Stimulated activated CD4-positive, alpha-beta T cell treated with anti-CD3 and anti-CD28 coated beads, Interleukin-1b, Interleukin-23, amount 100 ng/mL, for 48 hours (primary cell): ENCODE measurements at regions not wholly inside any gene's neighbourhood (a gene's known extent, or its start where the extent isn't known, plus 50 kb on each side); places are given as distances from the start of the nearest gene placed in this dataset.

ENCODE experiments used
- DNase-seq: peaks from one replicate; pipeline ENCODE4 v3.0.0-alpha.2; 2020

DNA sequence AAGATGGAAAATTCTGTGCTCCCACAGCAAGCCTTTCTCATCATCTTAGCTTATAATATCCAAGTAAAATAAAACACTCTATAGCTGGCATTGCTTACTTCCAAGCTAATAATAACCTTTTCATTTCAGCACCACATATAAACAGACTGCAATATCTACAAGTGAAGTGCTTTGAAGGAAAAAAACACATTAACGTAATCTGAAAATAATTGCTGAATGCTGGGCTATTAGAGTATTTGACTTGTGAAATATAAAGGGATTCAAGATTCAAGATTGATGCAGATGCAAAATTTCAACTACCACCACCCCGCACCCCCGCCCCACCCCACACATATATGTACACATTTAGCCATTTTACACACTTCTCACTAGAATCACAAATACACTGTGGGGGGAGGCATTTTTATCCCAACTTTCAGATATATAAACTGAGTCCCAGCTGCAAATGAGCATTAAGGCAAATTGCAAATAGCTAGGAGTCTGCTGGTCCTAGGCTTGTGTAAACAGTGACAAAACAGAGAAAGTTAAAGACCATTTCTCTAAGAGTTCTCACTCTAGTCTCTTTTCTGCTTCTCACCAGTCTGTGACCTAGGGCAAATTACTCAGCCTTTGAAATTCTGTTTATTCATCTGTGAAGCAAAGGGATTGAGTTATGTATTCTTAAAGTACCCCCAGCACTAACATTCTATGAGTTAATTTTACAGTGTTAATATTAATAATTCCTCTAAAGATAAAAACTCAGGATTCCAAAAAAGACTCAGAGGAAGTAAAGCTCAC, 489.4 kb downstream of the PRELID2 start:
- DNase-seq = no peak

- no peak for DNase-seq
These were observed 493.3 kb downstream of the PRELID2 start for GRCh38 chr5:145341842-145342241.

- DNase-seq = no peak
These were observed 495.0 kb downstream of the PRELID2 start for GRCh38 chr5:145340099-145340498.

DNA sequence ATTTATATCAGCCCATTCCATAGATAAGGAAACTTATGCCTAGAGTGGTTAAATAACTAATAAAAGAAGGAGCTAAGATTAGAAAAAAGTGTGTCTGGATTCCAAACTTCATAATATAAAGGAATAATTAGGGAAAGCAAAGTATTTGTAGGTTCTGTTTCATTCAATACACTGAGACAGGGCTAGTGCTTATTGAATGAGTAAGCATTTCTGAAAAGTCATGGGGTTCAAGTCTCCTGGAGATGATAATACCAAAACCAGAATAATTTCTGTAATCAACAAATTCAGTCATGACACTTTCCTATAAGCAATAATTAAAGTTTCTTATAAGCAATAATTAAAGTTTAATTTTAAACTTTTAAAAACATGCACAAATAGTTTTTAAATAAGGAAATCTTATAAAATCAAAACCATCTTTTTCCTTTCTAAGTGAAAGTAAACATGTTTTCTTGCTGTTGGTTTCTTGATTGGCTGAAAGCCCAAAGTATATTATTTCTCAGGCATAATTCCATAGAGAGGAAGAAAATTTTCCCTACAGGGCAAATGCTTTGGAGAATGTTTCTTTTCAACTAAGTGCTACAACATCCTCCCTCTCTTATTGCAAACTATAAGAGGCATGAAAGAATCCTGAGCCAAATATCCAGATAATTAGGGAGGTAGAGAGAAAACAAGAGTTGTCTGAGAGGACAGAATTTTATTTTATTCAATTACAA, 510.2 kb downstream of the PRELID2 start:
- no peak for DNase-seq

GRCh38 chr5:145324101-145324500, 511.0 kb downstream of the PRELID2 start:
- no peak for DNase-seq

DNA sequence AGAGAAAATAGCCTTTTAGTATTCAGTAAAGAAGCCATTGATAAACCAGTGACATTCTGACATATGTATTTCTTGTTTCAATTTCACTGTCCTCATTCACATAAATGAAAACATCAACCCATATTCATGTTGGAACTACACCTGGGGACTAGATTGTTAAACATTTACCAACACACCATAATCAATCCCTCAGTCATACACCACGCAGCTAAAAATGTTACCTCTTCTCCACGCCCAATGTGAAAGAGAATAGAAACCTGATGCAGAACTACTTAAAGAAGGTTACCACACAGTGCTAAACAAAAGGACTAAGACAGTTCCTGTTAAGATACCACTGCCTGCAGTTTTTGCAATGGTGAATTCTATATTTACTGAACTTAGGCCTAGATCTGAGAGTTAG, 518.9 kb downstream of the PRELID2 start:
- DNase-seq = no peak

DNA sequence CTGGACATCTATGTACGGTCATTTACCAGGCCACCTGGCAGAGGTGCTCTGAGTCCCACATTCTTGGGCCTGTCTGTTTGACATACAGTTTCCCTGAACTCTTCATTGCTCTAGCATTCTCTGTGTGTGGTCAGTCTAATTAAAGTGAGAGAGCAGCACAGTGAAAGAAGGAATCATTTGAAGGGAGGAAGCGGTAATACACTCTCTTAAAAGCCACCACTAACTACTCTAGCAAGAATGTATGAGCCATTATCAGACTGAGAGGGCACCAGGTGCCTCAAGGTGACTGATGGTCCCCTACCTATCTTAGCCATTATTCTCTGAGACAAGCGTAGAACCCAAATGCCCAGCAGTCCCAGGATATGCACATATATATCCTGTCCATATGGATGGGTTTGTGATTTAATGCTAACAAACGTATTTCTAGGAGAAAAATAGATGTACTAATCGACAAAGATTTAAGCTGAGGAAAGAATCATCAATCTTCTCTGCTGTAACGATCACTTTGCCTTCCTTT, 527.2 kb downstream of the PRELID2 start:
- DNase-seq = no peak

GRCh38 chr5:145295236-145295835, 539.8 kb downstream of the PRELID2 start:
- no peak for DNase-seq

DNA sequence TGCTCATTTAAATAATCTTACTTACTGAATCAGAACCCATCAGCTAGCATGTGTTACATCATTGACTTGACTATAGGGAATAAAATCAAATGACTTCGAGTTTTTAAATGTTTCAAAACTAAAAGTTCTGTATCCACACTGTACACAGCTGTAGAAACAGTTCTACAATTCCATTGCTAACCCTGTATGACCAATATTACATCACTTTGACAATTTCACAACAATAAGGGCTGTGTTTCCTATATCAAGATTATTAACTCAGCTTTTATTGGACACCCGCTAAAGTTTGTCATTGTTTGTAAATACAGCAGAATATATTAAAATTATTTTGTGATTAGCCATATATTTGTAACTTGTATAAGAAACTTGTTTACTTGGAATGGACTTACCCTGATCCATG, 540.8 kb downstream of the PRELID2 start:
- no peak for DNase-seq

DNA sequence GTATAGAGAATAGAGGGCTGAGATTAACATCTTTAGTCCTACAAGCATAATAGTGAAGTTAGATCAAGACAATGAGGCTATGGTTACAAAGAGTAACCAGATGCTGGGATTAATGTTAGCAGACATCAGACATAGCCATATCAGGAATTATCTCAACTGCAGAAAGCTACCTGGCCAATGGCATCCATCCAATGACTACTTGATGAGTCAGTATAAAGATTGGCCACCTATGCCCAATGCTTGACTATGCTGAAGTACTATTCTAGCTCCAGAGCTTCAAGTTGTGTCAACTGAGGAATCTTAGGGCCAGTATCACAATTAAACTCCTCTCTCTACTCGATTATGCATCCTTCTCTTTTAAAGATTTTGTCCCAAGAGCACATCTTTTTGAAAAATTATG, 541.4 kb downstream of the PRELID2 start:
- DNase-seq = no peak

GRCh38 chr5:145292278-145292677, 542.9 kb downstream of the PRELID2 start:
- DNase-seq = no peak

DNA sequence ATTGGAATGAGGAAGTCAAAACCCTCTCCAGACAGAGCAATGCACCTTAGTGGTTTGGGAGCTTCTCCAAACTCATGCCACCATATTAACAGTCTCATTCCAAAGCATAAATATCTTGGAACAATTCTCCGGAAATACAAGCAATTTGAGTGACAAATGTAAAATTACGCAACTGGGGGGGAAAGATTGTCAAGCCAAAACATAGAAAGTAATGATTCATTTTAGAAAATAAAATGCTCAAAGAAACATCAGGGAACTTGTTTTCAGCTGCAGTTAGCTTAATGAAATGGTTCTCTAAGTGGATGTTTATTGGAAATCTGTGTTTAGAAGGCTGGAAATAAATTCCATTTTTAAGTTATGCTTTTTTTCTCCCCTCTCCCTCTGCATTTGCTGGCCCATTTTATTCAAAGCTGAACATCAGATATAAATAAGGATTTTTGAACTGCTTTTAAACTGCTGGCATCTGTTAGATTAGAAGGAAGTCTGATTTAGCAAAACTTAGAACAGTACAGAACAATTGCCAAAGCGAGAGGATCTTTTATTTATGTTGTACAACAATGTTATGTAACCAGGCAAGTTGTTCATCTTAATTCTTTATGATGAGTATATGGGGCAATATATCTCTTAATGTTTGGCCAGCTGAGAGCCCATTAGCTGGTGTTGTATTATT, 551.9 kb downstream of the PRELID2 start:
- DNase-seq = no peak

DNA sequence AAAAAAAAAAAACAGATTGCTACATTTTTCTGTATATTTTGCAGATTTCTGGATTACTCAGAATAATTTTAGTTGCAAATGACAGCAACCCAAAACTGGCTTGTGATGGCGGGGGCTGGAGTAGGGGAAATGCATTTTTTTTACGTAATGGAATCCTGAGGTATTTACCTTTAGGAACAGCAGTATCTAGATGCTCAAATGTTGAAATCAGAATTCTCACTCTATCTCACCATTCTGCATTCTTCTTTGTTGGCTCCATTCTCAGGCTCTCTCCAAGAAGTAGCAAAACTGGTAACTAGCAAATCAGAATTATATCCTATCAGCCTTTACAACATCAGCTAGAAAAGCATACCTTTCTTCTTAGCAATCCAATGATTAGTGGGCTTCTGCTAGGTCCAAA, 554.3 kb downstream of the PRELID2 start:
- no peak for DNase-seq

DNA sequence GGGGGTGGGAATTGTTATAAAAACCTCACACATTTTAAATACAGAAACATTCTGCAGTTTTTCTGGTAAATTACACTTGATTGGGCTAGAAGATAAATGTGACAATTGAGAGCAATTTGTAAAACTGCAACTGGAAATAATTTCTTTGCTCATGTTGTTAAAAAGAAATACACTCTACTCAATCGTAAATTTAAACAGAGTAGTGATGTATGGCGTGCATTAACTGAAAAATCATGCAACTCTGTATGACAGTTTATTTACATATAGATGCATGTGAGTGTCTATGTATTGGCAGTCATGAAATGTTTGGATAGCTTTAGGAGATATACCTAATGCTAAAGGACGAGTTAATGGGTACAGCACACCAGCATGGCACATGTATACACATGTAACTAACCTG, 554.9 kb downstream of the PRELID2 start:
- no peak for DNase-seq

GRCh38 chr5:145260670-145261069, 574.5 kb downstream of the PRELID2 start:
- no peak for DNase-seq

- DNase-seq = no peak
These were observed 587.4 kb downstream of the PRELID2 start for GRCh38 chr5:145247745-145248040.

DNA sequence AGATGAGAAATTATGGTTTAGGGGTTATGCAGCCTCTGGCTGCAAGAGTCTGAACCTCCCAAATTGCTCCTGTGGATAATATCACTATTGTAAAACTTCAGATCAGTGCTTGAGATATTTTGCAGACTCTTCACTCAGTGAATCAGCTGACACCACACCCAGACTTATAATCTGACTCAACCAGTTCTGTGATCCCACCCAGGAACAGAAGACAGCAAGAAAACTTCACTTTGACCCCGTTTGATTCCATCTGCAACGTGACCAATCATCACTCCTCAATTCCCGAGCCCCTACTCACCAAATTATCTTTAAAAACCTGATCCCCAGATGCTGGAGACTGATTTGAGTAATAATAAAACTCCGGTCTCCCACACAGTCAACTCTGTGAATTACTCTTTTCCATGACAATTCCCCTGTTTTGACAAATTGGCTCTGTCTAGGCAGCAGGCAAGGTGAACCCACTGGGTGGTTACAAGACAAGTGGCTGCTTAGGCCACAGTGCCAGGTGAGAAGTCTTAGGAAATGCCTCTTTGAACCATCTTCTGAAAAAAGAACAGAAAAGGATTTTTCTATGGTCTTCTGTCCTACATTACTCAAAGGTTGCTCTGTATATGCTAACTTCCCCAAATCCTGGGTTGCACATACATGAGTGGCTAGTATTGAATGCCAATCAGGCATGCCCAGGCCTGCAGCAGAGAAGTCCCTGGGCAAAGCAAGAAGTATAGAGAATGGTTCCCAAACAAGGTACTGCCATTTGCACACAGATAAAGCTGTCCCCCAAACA, 588.0 kb downstream of the PRELID2 start:
- no peak for DNase-seq

DNA sequence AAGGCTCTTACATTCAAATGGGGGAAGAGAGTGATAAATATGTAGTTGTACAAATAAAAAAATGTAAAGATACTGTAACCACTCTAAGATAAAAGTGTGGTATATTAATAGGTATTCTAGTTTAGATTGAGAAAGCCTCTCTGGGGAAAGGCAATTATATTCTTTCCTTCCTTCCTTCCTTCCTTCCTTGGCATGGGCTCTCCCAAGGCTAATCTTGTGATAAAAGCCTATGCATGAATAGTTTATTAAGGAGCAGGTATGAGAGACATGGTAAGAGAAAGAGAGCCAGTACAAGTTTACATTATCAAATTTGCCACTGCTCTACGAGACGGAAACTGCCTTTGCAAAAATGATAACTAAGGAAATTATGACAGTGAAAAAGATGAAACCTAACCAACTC, 588.8 kb downstream of the PRELID2 start:
- no peak for DNase-seq

DNA sequence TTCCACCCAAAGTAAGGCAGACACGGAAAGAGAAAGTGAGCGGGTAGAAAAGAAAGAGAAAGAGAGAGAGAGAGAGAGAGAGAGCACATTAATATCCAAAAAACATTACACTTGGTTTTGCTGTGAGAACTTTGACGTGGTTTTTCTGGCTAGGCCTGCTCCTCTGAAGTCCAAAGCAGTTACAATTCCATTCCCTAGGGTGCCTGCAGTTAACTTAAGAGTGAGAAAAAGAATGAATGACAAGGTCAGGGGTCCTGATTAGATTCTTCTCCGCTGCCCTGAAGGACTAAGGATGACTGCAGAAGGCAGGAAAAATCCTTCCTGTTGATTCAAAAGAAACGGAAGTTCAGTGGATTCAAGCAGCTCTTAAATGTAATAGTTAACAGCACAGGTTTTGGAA, 589.8 kb downstream of the PRELID2 start:
- no peak for DNase-seq

GRCh38 chr5:145244788-145245187, 590.4 kb downstream of the PRELID2 start:
- DNase-seq = no peak

- DNase-seq = no peak
These were observed 590.9 kb downstream of the PRELID2 start for GRCh38 chr5:145244251-145244650.

DNA sequence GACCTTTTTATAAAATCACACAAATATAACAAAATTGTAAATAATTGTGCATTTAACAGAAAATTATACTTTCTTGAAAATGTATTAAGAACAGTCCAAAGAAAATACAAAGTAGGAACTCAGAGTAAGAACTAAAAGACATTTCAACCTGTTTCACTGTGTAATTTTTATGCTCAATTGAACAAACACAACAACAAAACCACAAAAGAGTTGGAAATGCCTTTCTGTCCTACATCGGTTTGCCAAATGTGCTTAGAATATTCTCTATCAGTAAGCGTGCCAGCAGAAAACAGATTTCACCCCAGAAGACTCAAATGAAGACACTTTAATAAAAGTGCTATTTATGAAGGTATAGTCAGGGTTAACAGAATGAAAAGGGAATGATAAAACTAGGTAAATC, 592.1 kb downstream of the PRELID2 start:
- no peak for DNase-seq

- DNase-seq = no peak
These were observed 592.6 kb downstream of the PRELID2 start for GRCh38 chr5:145242551-145242950.
